HCT116 (cell line): ENCODE measurements at regions not wholly inside any gene's neighbourhood (a gene's known extent, or its start where the extent isn't known, plus 50 kb on each side); places are given as distances from the start of the nearest gene placed in this dataset.

Experiments used
- ATAC-seq: fragments of 200-7000 bp; cut with Tn5 transposase; 2 replicates; pipeline ENCODE4 v1.9.1; 2020; ENCODE audit warnings: mild to moderate bottlenecking, moderate library complexity
- BruUV-seq: library from RNA; stranded (reverse); fragments of 400-500 nt; replicated peaks from 2 replicates; lab custom pipeline; 2021; lab: Mats Ljungman, UMichigan
- CTCF ChIA-PET: fragments of 300-600 bp; sonication (Branson Sonifier 250); formaldehyde crosslinking; loops from one replicate; lab custom pipeline; 2021; ENCODE audit warnings: antibody characterized with exemption; lab: Charles Lee
- POLR2A ChIA-PET: fragments of 300-600, 350-600 bp; sonication (Branson Sonifier 250); formaldehyde crosslinking; loops from one replicate; lab custom pipeline; 2021; ENCODE audit warnings: antibody characterized with exemption; lab: Charles Lee
- RAD21 ChIA-PET, 2 experiments: fragments of 300-600 bp; sonication (Branson Sonifier 250); formaldehyde crosslinking; loops; one replicate each; lab custom pipeline; 2023; ENCODE audit warnings: low total read pairs in 2 of 2; ENCODE audit not compliant: uncharacterized antibody in 2 of 2, unreplicated experiment in 2 of 2, low non-redundant PET in 1 of 2; lab: Charles Lee
- DNase-seq: peaks from one replicate; pipeline ENCODE4 v3.0.0-alpha.2; 2010; ENCODE audit warnings: low read depth, low spot score
- H2AFZ ChIP-seq: fragments of 200-600 bp; shearing (Covaris generic), sonication (generic); 2 replicates; pipeline ENCODE4 v1.6.1; 2017; ENCODE audit warnings: low read depth, mixed run types, mixed read lengths, antibody characterized with exemption, low read length; ENCODE audit not compliant: poor library complexity, severe bottlenecking
- H3K27ac ChIP-seq: 2 replicates; pipeline ENCODE4 v1.5.1; 2012; ENCODE audit warnings: low read depth, low read length
- H3K27me3 ChIP-seq: fragments of 200-600 bp; sonication (generic); 2 replicates; pipeline ENCODE4 v1.6.1; 2016; ENCODE audit warnings: mixed run types, low read length, mixed read lengths; ENCODE audit not compliant: insufficient read depth
- H3K36me3 ChIP-seq, 2 experiments: fragments of 200-500 bp in 1 of 2; fragments of 200-600 bp in 1 of 2; sonication (Bioruptor generic) in 1 of 2; sonication (generic) in 1 of 2; 2 replicates each; pipeline versions ENCODE4 v1.5.1 to v1.6.1; 2014 to 2016; ENCODE audit warnings: low read length in 2 of 2, inconsistent platforms in 1 of 2, mixed read lengths in 1 of 2, mixed run types in 1 of 2; ENCODE audit not compliant: insufficient read depth in 2 of 2, control insufficient read depth in 1 of 2
- H3K4me1 ChIP-seq, 2 experiments: fragments of 200-600 bp in 1 of 2; sonication (generic) in 1 of 2; 2 replicates each; pipeline versions ENCODE4 v1.5.1 to v1.6.1; 2012 to 2017; ENCODE audit warnings: low read length in 2 of 2, inconsistent platforms in 1 of 2, mild to moderate bottlenecking in 1 of 2, mixed read lengths in 1 of 2, mixed run types in 1 of 2, moderate library complexity in 1 of 2; ENCODE audit not compliant: insufficient read depth in 2 of 2, control insufficient read depth in 1 of 2
- H3K4me2 ChIP-seq: fragments of 200-600 bp; sonication (generic); 2 replicates; pipeline ENCODE4 v1.6.1; 2017; ENCODE audit warnings: mixed run types, low read length, mixed read lengths
- H3K4me3 ChIP-seq, 2 experiments: fragments of 200-600 bp in 1 of 2; sonication (generic) in 1 of 2; replicated peaks in 1 of 2; 2 replicates each; pipeline ENCODE4 v1.5.1; 2011 to 2016; ENCODE audit warnings: low read length in 2 of 2, control low read depth in 1 of 2, low read depth in 1 of 2, mild to moderate bottlenecking in 1 of 2, mixed read lengths in 1 of 2, mixed run types in 1 of 2
- H3K79me2 ChIP-seq: fragments of 200-600 bp; sonication (generic); 2 replicates; pipeline ENCODE4 v1.6.1; 2017; ENCODE audit warnings: mild to moderate bottlenecking, mixed run types, low read length, moderate library complexity, mixed read lengths; ENCODE audit not compliant: insufficient read depth
- H3K9ac ChIP-seq: fragments of 200-600 bp; sonication (generic); 2 replicates; pipeline ENCODE4 v1.6.1; 2016; ENCODE audit warnings: low read length, mixed read lengths
- H3K9me2 ChIP-seq: fragments of 200-600 bp; sonication (generic), shearing (Covaris generic); 2 replicates; pipeline ENCODE4 v1.6.1; 2017; ENCODE audit warnings: mixed run types, mild to moderate bottlenecking, moderate library complexity; ENCODE audit not compliant: insufficient read depth
- H3K9me3 ChIP-seq, 2 experiments: fragments of 200-500 bp in 1 of 2; fragments of 200-600 bp in 1 of 2; sonication (Bioruptor generic) in 1 of 2; sonication (generic) in 1 of 2; 2 replicates each; pipeline ENCODE4 v1.6.1; 2014 to 2017; ENCODE audit warnings: low read length in 2 of 2, mixed read lengths in 2 of 2, inconsistent platforms in 1 of 2, low read depth in 1 of 2, mild to moderate bottlenecking in 1 of 2, mixed run types in 1 of 2, moderate library complexity in 1 of 2; ENCODE audit not compliant: control insufficient read depth in 1 of 2, insufficient read depth in 1 of 2
- H4K20me1 ChIP-seq: fragments of 200-600 bp; sonication (generic), shearing (Covaris generic); 2 replicates; pipeline ENCODE4 v1.6.1; 2017; ENCODE audit warnings: mixed run types, mild to moderate bottlenecking, moderate library complexity; ENCODE audit not compliant: insufficient read depth
- CBX3 ChIP-seq: IDR thresholded peaks from 2 replicates; pipeline ENCODE4 v1.6.1; 2012; ENCODE audit warnings: low read depth
- EGR1 ChIP-seq: IDR thresholded peaks from 2 replicates; pipeline ENCODE4 v1.6.1; 2012; ENCODE audit warnings: low read depth
- ELF1 ChIP-seq: IDR thresholded peaks from 2 replicates; pipeline ENCODE4 v1.6.1; 2012; ENCODE audit warnings: low read depth, borderline replicate concordance
- EZH2 ChIP-seq: fragments of 200-600 bp; sonication (generic); IDR thresholded peaks from 2 replicates; pipeline ENCODE4 v1.6.1; 2017; ENCODE audit warnings: antibody characterized with exemption, mixed run types
- EZH2phosphoT487 ChIP-seq: fragments of 200-600 bp; IDR thresholded peaks from 2 replicates; pipeline ENCODE4 v1.6.1; 2018; ENCODE audit warnings: antibody characterized with exemption, borderline replicate concordance
- JUND ChIP-seq: IDR thresholded peaks from 2 replicates; pipeline ENCODE4 v1.6.1; 2012
- POLR2A ChIP-seq: IDR thresholded peaks from 2 replicates; pipeline ENCODE4 v1.7.0; 2011; ENCODE audit warnings: borderline replicate concordance; ENCODE audit not compliant: insufficient read depth, insufficient read length; ENCODE audit errors: extremely low read depth
- POLR2AphosphoS5 ChIP-seq: IDR thresholded peaks from 2 replicates; pipeline ENCODE4 v1.6.1; 2011; ENCODE audit warnings: mild to moderate bottlenecking, low read depth, low read length, moderate library complexity
- RAD21 ChIP-seq: IDR thresholded peaks from 2 replicates; pipeline ENCODE4 v1.6.1; 2012; ENCODE audit warnings: low read depth, mild to moderate bottlenecking
- SIN3A ChIP-seq: IDR thresholded peaks from 2 replicates; pipeline ENCODE4 v1.6.1; 2012; ENCODE audit warnings: low read depth
- SP1 ChIP-seq: IDR thresholded peaks from 2 replicates; pipeline ENCODE4 v1.6.1; 2012; ENCODE audit warnings: low read depth
- SRF ChIP-seq: IDR thresholded peaks from 2 replicates; pipeline ENCODE4 v1.6.1; 2012; ENCODE audit warnings: low read depth
- TCF7L2 ChIP-seq: IDR thresholded peaks from 2 replicates; pipeline ENCODE4 v1.7.0; 2011; ENCODE audit warnings: borderline replicate concordance, inconsistent platforms; ENCODE audit not compliant: insufficient read depth, insufficient read length; ENCODE audit errors: extremely low read depth
- YY1 ChIP-seq: IDR thresholded peaks from 2 replicates; pipeline ENCODE4 v1.6.1; 2011; ENCODE audit warnings: low read length, low read depth, moderate library complexity, mild to moderate bottlenecking; ENCODE audit not compliant: insufficient replicate concordance; ENCODE audit errors: extremely low read depth
- ZFX ChIP-seq: fragments of 450-650 bp; IDR thresholded peaks from 2 replicates; pipeline ENCODE4 v1.6.1; 2017
- ZNF274 ChIP-seq: fragments of 200-500 bp; sonication (Bioruptor generic); IDR thresholded peaks from 2 replicates; pipeline ENCODE4 v1.6.1; 2014; ENCODE audit warnings: mild to moderate bottlenecking, low read depth, low read length, inconsistent platforms
- intact Hi-C: fragments of 100-400 bp; cut with micrococcal nuclease; formaldehyde crosslinking; loops from 2 replicates; pipeline ENCODE4 v1.10.0; 2022
- TF ChIP-seq, protein P1 (sequence below): IDR thresholded peaks from 2 replicates; pipeline ENCODE4 v1.6.1; 2012
- TF ChIP-seq, protein P2 (sequence below): IDR thresholded peaks from 2 replicates; pipeline ENCODE4 v1.6.1; 2011; ENCODE audit warnings: mild to moderate bottlenecking, low read length, moderate library complexity; ENCODE audit not compliant: insufficient replicate concordance; ENCODE audit errors: extremely low read depth

DNA sequence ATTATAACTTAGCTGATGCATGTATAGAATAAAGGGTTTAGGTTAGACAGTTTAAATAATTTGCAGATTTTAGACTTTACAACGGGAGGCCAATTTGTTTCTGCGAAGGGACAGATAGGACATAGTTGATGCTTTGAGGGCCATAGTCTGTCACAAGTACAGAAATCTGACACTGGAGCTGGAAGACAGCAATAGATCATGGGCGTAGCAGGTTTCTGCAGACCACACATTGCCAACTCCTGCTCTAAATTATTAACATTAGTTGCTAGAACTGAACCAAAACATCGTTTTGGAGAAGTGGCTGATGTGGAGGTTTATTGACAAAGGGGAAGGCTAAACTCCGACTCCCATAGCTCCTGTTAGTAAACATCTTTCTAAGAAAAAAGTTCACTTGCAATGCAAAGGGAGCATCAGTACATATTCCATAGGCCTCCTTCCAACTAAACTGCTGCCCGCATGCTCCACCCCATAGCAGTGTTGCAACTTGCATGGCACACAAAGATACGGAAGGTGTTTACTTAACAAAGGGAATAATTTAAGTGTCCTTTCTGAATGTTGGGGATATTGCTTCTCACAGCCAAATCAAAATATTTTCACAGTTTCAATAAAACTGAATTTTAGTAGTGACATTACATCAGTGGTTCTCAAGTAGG lies 862.0 kb upstream of the CXADR start:
- RAD21 ChIA-PET, result no interaction called here
- ATAC-seq, result no peak
- Histone ChIP-seq H3K36me3 (no peaks in the 10 kb centered on the region), H4K20me1 (no peaks in the 10 kb centered on the region), H3K4me1 (no peaks in the 10 kb centered on the region), H2AFZ (no peak overlapping the region), H3K9ac (no peak overlapping the region), H3K27me3 (no peaks in the 10 kb centered on the region), H3K9me2 (no peaks in the 10 kb centered on the region), H3K4me3 (no peak overlapping the region), H3K9me3 (peaks cover 11 to 30% of the 10 kb centered on the region in 2 experiments; a peak in 3 of 4 replicates), H3K27ac (no peak overlapping the region), H3K4me2 (no peak overlapping the region), H3K79me2 (no peaks in the 10 kb centered on the region)
- intact Hi-C loops, result no loop called here
- POLR2A ChIA-PET, result no interaction called here
- no peak for TF ChIP-seq SP1
- no peak for TF ChIP-seq POLR2AphosphoS5
- TF ChIP-seq, protein P1, sequence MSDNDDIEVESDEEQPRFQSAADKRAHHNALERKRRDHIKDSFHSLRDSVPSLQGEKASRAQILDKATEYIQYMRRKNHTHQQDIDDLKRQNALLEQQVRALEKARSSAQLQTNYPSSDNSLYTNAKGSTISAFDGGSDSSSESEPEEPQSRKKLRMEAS, result no peak
- TF ChIP-seq POLR2A, result no peak
- no peak for TF ChIP-seq RAD21
- TF ChIP-seq ZNF274, result no peak
- no peak for TF ChIP-seq SIN3A
- TF ChIP-seq EZH2, result no peak
- no peak for TF ChIP-seq CBX3
- no peak for TF ChIP-seq JUND
- TF ChIP-seq EGR1, result no peak
- TF ChIP-seq TCF7L2, result no peak
- no peak for TF ChIP-seq SRF
- CTCF ChIA-PET, result no interaction called here
- no peak for DNase-seq
- BruUV-seq, result no TSS peak

- ATAC-seq (no peak), DNase-seq (no peak)
- CTCF ChIA-PET, result no interaction called here
- no peak overlapping the region for H3K4me2 ChIP-seq
- H3K27ac ChIP-seq, result no peak overlapping the region
- no peak overlapping the region for H2AFZ ChIP-seq
- no peaks in the 10 kb centered on the region for H3K36me3 ChIP-seq
- no peaks in the 10 kb centered on the region for H4K20me1 ChIP-seq
- H3K4me1 ChIP-seq, result no peaks in the 10 kb centered on the region
- POLR2A ChIA-PET, result no interaction called here
- H3K27me3 ChIP-seq, result no peaks in the 10 kb centered on the region
- intact Hi-C loops, result no loop called here
- no peaks in the 10 kb centered on the region for H3K79me2 ChIP-seq
- H3K9me2 ChIP-seq, result no peaks in the 10 kb centered on the region
- H3K9ac ChIP-seq, result no peak overlapping the region
- H3K9me3 ChIP-seq, result peaks cover 5 to 33% of the 10 kb centered on the region in 2 experiments; a peak in 3 of 4 replicates
- no TSS peak for BruUV-seq
- no peak overlapping the region for H3K4me3 ChIP-seq
- RAD21 ChIA-PET, result no interaction called here
- TF ChIP-seq EZH2, result no peak
- TF ChIP-seq POLR2A, result no peak
- TF ChIP-seq, protein P1, result no peak
- TF ChIP-seq, protein P2, sequence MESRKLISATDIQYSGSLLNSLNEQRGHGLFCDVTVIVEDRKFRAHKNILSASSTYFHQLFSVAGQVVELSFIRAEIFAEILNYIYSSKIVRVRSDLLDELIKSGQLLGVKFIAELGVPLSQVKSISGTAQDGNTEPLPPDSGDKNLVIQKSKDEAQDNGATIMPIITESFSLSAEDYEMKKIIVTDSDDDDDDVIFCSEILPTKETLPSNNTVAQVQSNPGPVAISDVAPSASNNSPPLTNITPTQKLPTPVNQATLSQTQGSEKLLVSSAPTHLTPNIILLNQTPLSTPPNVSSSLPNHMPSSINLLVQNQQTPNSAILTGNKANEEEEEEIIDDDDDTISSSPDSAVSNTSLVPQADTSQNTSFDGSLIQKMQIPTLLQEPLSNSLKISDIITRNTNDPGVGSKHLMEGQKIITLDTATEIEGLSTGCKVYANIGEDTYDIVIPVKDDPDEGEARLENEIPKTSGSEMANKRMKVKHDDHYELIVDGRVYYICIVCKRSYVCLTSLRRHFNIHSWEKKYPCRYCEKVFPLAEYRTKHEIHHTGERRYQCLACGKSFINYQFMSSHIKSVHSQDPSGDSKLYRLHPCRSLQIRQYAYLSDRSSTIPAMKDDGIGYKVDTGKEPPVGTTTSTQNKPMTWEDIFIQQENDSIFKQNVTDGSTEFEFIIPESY, result no peak
- TF ChIP-seq EZH2phosphoT487, result no peak
- TF ChIP-seq CBX3, result no peak
- TF ChIP-seq EGR1, result no peak
- TF ChIP-seq ZFX, result no peak
- TF ChIP-seq YY1, result no peak
- TF ChIP-seq ZNF274, result no peak
- no peak for TF ChIP-seq ELF1
- TF ChIP-seq TCF7L2, result no peak
- no peak for TF ChIP-seq SP1
- no peak for TF ChIP-seq SRF
Measured at GRCh38 chr21:16651956-16652355, 860.9 kb upstream of the CXADR start.
